Smooth muscle cell (in vitro differentiated cells): ENCODE measurements at regions not wholly inside any gene's neighbourhood (a gene's known extent, or its start where the extent isn't known, plus 50 kb on each side); places are given as distances from the start of the nearest gene placed in this dataset.

ENCODE experiments used
- DNase-seq: peaks from one replicate; lab custom pipeline; 2025; ENCODE audit not compliant: unreplicated experiment; lab: John Stamatoyannopoulos, UW
- H2AFZ ChIP-seq: fragments of 200-600 bp; sonication (generic); 2 replicates; pipeline ENCODE4 v1.6.0; 2016; ENCODE audit warnings: antibody characterized with exemption, low read depth, mild to moderate bottlenecking
- H3F3A ChIP-seq: fragments of 200-600 bp; sonication (generic); 2 replicates; pipeline ENCODE4 v1.6.0; 2017; ENCODE audit warnings: antibody characterized with exemption, low read depth
- H3K27ac ChIP-seq: fragments of 200-600 bp; sonication (generic); 2 replicates; pipeline ENCODE4 v1.5.1; 2016; ENCODE audit warnings: low read depth, mild to moderate bottlenecking
- H3K27me3 ChIP-seq: fragments of 200-600 bp; sonication (generic); 2 replicates; pipeline ENCODE4 v1.6.1; 2016; ENCODE audit warnings: low read depth, mild to moderate bottlenecking
- H3K36me3 ChIP-seq: fragments of 200-600 bp; sonication (generic); 2 replicates; pipeline ENCODE4 v1.5.1; 2016; ENCODE audit warnings: low read depth
- H3K4me1 ChIP-seq: fragments of 200-600 bp; sonication (generic); 2 replicates; pipeline ENCODE4 v1.5.1; 2016; ENCODE audit warnings: low read depth
- H3K4me2 ChIP-seq: fragments of 200-600 bp; sonication (generic); 2 replicates; pipeline ENCODE4 v1.6.0; 2016; ENCODE audit warnings: mild to moderate bottlenecking
- H3K4me3 ChIP-seq: fragments of 200-600 bp; sonication (generic); 2 replicates; pipeline ENCODE4 v1.5.1; 2016; ENCODE audit warnings: mild to moderate bottlenecking
- H3K79me2 ChIP-seq: fragments of 200-600 bp; sonication (generic); 2 replicates; pipeline ENCODE4 v1.6.0; 2016; ENCODE audit warnings: low read depth, mild to moderate bottlenecking
- H3K9ac ChIP-seq: fragments of 200-600 bp; sonication (generic); 2 replicates; pipeline ENCODE4 v1.6.0; 2016; ENCODE audit warnings: low read depth
- H3K9me3 ChIP-seq: fragments of 200-600 bp; sonication (generic); replicated peaks from 2 replicates; pipeline ENCODE4 v1.5.1; 2016; ENCODE audit warnings: low read depth
- H4K20me1 ChIP-seq: fragments of 200-600 bp; sonication (generic); 2 replicates; pipeline ENCODE4 v1.6.0; 2016; ENCODE audit warnings: low read depth
- CTCF ChIP-seq: fragments of 200-600 bp; sonication (generic); IDR thresholded peaks from 2 replicates; pipeline ENCODE4 v1.5.1; 2017; ENCODE audit warnings: borderline replicate concordance, mild to moderate bottlenecking, antibody characterized with exemption; ENCODE audit not compliant: insufficient read depth, poor library complexity, severe bottlenecking
- WGBS: methylation state at CpG from one replicate; pipeline ENCODE4 v1.1.7; 2016; ENCODE audit warnings: low lambda C conversion rate; 5-methylcytosine and 5-hydroxymethylcytosine counted together

- Histone ChIP-seq H3K4me2 (no peak overlapping the region), H3K9me3 (no peaks in the 10 kb centered on the region), H2AFZ (no peak overlapping the region), H4K20me1 (no peaks in the 10 kb centered on the region), H3F3A (no peaks in the 10 kb centered on the region), H3K27me3 (no peaks in the 10 kb centered on the region), H3K79me2 (no peaks in the 10 kb centered on the region), H3K9ac (no peak overlapping the region), H3K27ac (no peak overlapping the region), H3K4me1 (peaks cover 7% of the 10 kb centered on the region), H3K36me3 (no peaks in the 10 kb centered on the region), H3K4me3 (no peak overlapping the region)
- TF ChIP-seq CTCF = no peak
- WGBS = 86% methylated on average over 5 of the region's 5 CpGs
- DNase-seq = no peak
Observed at GRCh38 chr17:71464751-71465150, 656.1 kb upstream of the SOX9 start.

GRCh38 chr17:71467719-71468118 lies 653.1 kb upstream of the SOX9 start:
- H3K9me3 ChIP-seq = no peaks in the 10 kb centered on the region
- H3K9ac ChIP-seq = no peak overlapping the region
- no peak overlapping the region for H3K4me2 ChIP-seq
- H3K27me3 ChIP-seq = no peaks in the 10 kb centered on the region
- DNase-seq = no peak
- H3K27ac ChIP-seq = no peak overlapping the region
- H3K36me3 ChIP-seq = no peaks in the 10 kb centered on the region
- WGBS = 97% methylated on average over 2 of the region's 2 CpGs
- H4K20me1 ChIP-seq = no peaks in the 10 kb centered on the region
- no peaks in the 10 kb centered on the region for H3K79me2 ChIP-seq
- H3F3A ChIP-seq = no peaks in the 10 kb centered on the region
- no peak for TF ChIP-seq CTCF
- no peaks in the 10 kb centered on the region for H3K4me1 ChIP-seq
- H3K4me3 ChIP-seq = no peak overlapping the region
- no peak overlapping the region for H2AFZ ChIP-seq

- 68% methylated on average over 3 of the region's 3 CpGs for WGBS
- no peak for DNase-seq
- Histone ChIP-seq H3K9me3 (no peaks in the 10 kb centered on the region), H3K4me1 (no peaks in the 10 kb centered on the region), H3K4me2 (no peak overlapping the region), H3K27ac (no peak overlapping the region), H2AFZ (no peak overlapping the region), H3K79me2 (no peaks in the 10 kb centered on the region), H3K27me3 (no peaks in the 10 kb centered on the region), H3K36me3 (no peaks in the 10 kb centered on the region), H4K20me1 (no peaks in the 10 kb centered on the region), H3K4me3 (no peak overlapping the region), H3K9ac (no peak overlapping the region), H3F3A (no peaks in the 10 kb centered on the region)
- no peak for TF ChIP-seq CTCF
Observed at GRCh38 chr17:71470062-71470461, 650.8 kb upstream of the SOX9 start.
